HG02885 (cell line): ENCODE measurements at regions not wholly inside any gene's neighbourhood (a gene's known extent, or its start where the extent isn't known, plus 50 kb on each side); places are given as distances from the start of the nearest gene placed in this dataset.
"Not testable (repeated sequence)": the region's sequence is repeated elsewhere in the genome, so short reads cannot be mapped to it uniquely, and the experiment has no call there.

Experiments used
- ATAC-seq: cut with Tn5 transposase; IDR thresholded peaks from one replicate; pipeline ENCODE4 v1.9.1; 2021; ENCODE audit warnings: mild to moderate bottlenecking; ENCODE audit not compliant: unreplicated experiment, poor library complexity

- not testable (repeated sequence) for ATAC-seq
These were observed 462.2 kb downstream of the ACTL7B start for GRCh38 chr9:108393481-108394001.

- ATAC-seq, result no peak
These were observed 462.9 kb downstream of the ACTL7B start for GRCh38 chr9:108392877-108393276.

GRCh38 chr9:108389056-108389455 is 466.7 kb downstream of the ACTL7B start:
- ATAC-seq, result no peak

- ATAC-seq, result no peak
These were observed 468.9 kb downstream of the ACTL7B start for GRCh38 chr9:108386859-108387384.

GRCh38 chr9:108386032-108386431 is 469.8 kb downstream of the ACTL7B start:
- no peak for ATAC-seq

GRCh38 chr9:108383796-108384195 is 472.0 kb downstream of the ACTL7B start:
- no peak for ATAC-seq

GRCh38 chr9:108382310-108382709 is 473.5 kb downstream of the ACTL7B start:
- no peak for ATAC-seq

GRCh38 chr9:108377881-108378280 is 477.9 kb downstream of the ACTL7B start:
- ATAC-seq, result no peak

GRCh38 chr9:108377382-108377781 is 478.4 kb downstream of the ACTL7B start:
- no peak for ATAC-seq

GRCh38 chr9:108376140-108376539 is 479.6 kb downstream of the ACTL7B start:
- ATAC-seq, result no peak

- ATAC-seq, result no peak
These were observed 481.2 kb downstream of the ACTL7B start for GRCh38 chr9:108374626-108375025.

- ATAC-seq, result no peak
These were observed 488.6 kb downstream of the ACTL7B start for GRCh38 chr9:108367188-108367587.

- no peak for ATAC-seq
These were observed 492.5 kb downstream of the ACTL7B start for GRCh38 chr9:108363311-108363710.

- ATAC-seq, result no peak
These were observed 495.5 kb downstream of the ACTL7B start for GRCh38 chr9:108360304-108360703.

GRCh38 chr9:108356806-108357205 is 499.0 kb downstream of the ACTL7B start:
- no peak for ATAC-seq

GRCh38 chr9:108351571-108351970 is 504.2 kb downstream of the ACTL7B start:
- no peak for ATAC-seq

GRCh38 chr9:108347463-108348188 is 508.2 kb downstream of the ACTL7B start:
- no peak for ATAC-seq

- ATAC-seq, result no peak
These were observed 510.0 kb downstream of the ACTL7B start for GRCh38 chr9:108345826-108346225.

- ATAC-seq, result no peak
These were observed 516.5 kb downstream of the ACTL7B start for GRCh38 chr9:108339251-108339650.

- no peak for ATAC-seq
These were observed 519.2 kb downstream of the ACTL7B start for GRCh38 chr9:108336575-108336974.

GRCh38 chr9:108333530-108333983 is 522.2 kb downstream of the ACTL7B start:
- no peak for ATAC-seq

GRCh38 chr9:108331596-108331995 is 524.2 kb downstream of the ACTL7B start:
- ATAC-seq, result no peak
